GM19238 (cell line): ENCODE measurements at regions not wholly inside any gene's neighbourhood (a gene's known extent, or its start where the extent isn't known, plus 50 kb on each side); places are given as distances from the start of the nearest gene placed in this dataset.
"Not testable (repeated sequence)": the region's sequence is repeated elsewhere in the genome, so short reads cannot be mapped to it uniquely, and the experiment has no call there.

ENCODE experiments used
- DNase-seq: peaks from one replicate; pipeline ENCODE4 v3.0.0; 2011; ENCODE audit warnings: low spot score; ENCODE audit not compliant: insufficient read length

DNA sequence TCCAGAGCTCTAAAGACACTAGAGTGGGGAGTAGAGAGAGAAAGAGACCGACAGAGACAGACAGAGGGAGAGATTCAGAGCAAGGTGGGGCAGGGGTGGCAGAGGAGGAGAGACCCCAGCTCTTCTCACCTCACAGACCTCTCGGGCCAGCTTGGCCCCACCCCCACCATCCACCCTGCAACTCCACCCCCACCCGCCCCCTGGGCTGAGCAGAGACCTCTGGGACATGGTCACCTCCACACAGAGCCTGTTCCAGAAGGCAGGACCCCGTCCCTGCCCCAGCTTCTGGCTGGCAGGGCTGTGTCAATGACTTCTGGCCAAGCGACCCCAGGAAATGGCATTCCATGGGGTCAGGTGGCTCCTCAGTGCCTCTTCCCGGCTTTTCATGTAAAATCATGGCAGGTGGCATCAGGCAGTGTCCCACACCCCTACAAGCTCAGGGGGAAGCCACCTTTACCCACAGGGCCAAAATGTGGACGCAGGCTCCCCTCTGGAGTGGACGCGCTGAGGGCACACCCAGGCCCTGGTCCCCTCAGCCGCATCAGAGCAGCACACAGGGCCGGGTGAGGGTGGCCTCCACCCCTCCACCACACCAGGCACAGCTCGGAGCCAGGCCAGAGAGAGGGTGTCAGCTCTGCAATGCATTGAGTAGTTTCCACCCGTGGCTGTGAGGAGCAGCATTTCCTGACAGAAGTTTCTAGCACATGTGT lies 131.2 kb upstream of the LPCAT1 start:
- no peak for DNase-seq

- DNase-seq = not testable (repeated sequence)
These were observed 130.2 kb upstream of the LPCAT1 start for GRCh38 chr5:1653698-1654651.

GRCh38 chr5:1652873-1653697 lies 129.3 kb upstream of the LPCAT1 start:
- peak; percentile 48 for DNase-seq

DNA sequence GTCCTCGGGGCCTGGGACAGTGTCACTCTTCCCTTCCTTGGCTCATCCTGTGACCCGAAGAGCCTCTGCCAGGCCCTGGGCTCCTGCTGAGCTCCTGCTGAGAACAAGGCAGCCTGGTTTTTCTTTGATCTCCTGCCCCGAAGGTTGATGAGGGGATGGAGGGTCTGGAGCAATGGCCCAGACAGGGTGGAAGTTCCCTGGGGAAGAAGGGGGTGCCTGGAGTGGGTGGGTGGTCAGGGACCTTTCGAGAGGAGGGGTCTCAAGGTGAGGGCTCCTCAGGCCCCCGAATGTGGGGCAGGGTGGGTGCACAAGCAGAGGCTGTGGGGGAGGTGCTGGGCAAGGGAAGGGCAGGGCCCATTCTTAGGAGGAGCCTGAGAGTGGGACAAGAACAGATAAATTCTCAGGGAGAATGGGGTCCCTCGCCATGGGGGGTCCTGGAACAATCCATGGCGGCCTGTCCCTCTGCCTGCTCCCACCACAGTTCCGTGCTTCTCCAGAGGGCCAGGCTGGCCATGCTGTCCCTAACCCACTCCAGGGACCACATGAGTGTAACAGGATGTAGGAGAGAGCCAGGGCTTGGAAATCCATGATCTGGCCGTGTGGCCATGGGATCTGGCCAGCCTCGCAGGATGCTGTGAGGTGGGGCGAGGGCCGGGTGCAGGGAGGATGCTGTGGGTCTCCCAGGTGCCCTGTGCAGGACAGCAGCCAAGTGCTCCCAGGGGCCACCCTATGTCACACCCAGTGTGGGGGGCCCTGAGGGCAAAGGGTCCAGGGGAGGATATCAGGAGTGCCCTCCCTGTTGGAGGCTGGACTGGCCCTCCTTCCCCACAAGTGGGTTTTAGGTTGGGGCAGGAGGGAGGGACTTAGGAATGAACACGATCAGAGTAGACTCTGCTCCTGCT lies 128.5 kb upstream of the LPCAT1 start:
- DNase-seq = no peak

DNA sequence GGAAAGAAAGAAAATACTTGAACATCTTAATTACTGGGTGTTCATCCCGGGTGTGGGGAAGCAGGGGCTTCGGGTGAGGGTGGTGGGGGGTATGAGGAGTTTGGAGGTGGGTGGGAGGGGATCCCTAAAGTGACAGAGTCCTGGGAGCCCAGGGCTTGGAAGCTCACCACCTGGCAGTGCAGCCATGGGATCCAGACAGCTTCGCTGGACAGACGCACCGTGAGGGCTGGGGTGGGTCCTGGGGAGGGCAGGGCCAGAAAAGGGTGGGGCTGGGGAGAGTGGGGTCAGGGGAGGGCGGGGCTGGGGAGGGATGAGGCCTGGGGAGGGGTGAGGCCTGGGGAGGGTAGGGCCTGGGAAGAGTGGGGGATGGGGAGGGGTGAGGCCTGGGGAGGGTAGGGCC lies 127.5 kb upstream of the LPCAT1 start:
- no peak for DNase-seq

DNA sequence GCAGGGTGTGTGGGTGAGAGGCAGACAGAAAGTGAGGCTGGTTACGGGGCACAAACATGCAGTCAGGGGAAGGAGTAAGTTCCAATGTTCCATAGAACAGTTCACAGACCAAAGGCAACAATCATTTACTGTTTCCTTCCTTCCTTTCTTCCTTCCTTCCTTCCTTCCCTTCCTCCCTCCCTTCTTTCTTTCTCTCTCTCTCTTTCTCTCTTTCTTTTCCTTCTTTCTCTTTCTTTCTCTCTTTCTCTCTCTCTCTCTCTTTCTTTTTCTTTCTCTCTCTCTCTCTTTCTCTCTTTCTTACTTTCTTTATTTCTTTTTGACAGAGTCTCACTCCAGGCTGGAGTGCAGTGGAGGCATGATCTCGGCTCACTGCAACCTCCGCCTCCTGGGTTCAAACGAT lies 125.8 kb upstream of the LPCAT1 start:
- DNase-seq = no peak

GRCh38 chr5:1648806-1649205 lies 125.0 kb upstream of the LPCAT1 start:
- DNase-seq = no peak

GRCh38 chr5:1647580-1647979 lies 123.8 kb upstream of the LPCAT1 start:
- DNase-seq = no peak

DNA sequence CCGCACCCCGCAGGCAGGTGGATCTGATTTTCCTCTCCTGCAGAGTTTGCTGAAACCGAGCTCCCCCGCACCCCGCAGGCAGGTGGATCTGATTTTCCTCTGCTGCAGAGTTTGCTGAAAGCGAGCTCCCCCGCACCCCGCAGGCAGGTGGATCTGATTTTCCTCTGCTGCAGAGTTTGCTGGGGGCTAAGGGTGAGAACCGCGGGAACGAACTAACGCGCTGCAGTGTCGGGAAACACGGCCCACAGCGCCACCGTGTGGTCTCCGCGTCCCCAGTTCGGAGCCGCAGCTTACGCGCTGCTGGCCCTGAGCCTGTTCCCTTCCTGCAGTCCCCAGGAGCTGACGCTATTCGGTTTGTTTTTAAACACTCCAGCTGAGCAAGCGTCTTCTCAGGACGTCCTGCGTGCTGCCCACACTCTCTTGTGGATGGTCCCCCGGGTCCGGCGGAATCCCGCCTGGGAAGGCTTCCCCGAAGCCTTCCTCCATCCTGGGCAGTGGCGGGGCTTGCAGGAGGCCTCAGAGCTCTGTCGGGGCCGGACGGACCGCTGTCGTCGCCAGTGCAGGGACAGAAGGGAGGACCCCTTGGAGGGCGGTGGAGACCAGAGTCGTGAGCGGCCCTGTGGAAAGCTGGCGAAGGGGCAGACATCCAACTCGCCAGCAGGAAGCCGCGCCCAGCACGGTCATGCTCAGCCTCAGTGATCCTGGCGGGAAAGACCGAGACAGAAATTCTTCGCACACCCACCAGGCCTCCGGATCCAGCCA lies 121.2 kb upstream of the LPCAT1 start:
- DNase-seq = peak; percentile 83

DNA sequence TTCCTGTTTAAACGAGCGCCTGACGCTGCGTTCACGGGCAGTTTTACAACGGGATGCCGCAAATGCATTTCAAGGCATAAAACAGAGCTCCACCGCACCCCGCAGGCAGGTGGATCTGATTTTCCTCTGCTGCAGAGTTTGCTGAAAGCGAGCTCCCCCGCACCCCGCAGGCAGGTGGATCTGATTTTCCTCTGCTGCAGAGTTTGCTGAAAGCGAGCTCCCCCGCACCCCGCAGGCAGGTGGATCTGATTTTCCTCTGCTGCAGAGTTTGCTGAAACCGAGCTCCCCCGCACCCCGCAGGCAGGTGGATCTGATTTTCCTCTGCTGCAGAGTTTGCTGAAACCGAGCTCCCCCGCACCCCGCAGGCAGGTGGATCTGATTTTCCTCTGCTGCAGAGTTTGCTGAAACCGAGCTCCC lies 120.6 kb upstream of the LPCAT1 start:
- not testable (repeated sequence) for DNase-seq

GRCh38 chr5:1643651-1644392 lies 120.1 kb upstream of the LPCAT1 start:
- no peak for DNase-seq

DNA sequence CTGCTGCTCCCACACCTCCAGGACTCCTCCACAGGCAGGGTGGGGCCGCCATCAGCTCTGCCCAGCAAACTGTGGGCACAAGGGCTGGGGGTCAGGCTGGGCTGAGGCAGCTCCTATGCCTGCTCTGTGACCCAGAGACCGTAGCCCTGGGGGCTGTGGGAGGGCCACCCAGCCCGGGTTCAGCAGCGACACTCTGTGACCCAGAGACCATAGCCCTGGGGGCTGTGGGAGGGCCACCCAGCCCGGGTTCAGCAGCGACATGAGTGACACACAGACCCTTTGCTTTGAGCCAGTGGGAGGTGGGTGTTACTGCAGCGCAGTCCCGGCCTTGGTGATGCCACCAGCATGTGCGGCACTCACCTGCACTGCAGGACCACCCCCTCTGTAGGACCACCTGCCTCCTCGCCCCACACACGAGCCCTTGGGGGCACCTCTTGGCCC lies 118.9 kb upstream of the LPCAT1 start:
- DNase-seq = no peak

- no peak for DNase-seq
These were observed 118.5 kb upstream of the LPCAT1 start for GRCh38 chr5:1642221-1642620.

DNA sequence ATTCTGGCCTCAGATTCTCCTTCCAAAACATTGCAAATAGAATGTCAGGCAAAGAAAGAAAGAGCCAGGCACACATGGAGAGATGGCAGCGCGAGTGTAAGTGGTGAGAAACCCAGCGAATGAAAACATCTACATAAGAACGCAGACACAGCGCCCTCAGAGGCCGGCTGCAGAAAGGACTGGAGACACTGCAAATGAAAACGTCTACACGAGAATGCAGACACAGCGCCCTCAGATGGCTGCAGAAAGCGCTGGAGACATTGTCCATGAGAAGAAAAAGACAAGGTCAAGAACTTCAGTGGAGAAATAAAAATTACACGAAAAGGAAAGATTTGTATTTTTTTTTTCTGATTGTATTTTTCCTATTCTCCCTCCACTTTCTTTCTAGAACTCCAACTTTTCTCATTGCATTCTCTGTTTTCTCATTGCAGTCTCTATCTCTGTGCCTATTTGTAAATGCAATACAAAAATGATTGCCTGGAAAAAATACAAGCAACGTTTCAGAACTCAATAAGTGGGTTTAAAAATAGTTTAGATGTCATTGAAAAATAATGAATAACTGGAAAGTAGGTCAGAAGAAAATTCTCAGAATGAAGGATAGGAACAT lies 117.9 kb upstream of the LPCAT1 start:
- DNase-seq = peak; percentile 77

DNA sequence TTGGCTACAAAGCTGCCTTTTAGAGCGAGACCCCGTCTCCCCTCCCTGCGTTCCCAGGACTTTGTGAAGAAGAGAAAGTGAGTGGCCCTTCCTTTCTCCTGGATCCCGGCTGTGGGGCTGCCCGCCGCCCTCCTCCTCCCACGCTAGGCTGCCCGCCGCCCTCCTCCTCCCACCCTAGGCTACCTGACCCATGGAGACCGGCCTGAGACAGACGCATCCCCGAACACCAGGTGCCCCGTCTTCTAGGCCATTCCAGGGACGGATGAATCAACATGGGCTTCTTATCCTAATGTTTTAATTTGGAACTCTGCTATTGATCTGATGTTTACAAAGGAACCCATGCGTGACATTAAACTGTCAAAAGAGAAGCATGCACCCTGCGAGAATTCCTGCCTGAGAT lies 117.3 kb upstream of the LPCAT1 start:
- DNase-seq = no peak

GRCh38 chr5:1640421-1640881 lies 116.7 kb upstream of the LPCAT1 start:
- no peak for DNase-seq

DNA sequence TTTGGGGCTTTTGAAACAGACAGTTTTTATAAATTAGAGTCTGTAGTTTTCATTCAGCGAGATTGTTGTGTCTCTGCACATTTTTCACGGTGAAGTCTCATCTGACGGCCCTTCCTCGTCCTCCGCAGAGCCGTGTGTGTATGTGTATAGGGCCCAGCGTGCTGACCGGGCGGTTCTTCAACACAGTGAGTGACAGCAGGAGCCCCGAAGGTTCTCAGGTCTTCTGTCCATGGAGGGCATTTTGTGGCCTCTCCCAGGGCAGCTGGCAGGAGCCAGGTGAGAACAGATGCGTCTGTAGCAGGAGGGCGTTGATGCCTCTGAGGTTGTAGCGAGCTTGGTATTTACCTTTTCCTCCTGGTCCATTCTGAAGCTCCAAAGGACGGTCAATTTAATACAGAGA lies 116.0 kb upstream of the LPCAT1 start:
- DNase-seq = no peak

- no peak for DNase-seq
These were observed 115.1 kb upstream of the LPCAT1 start for GRCh38 chr5:1638658-1639400.
